ENCODE measurements at regions not wholly inside any gene's neighbourhood (a gene's known extent, or its start where the extent isn't known, plus 50 kb on each side); places are given as distances from the start of the nearest gene placed in this dataset.

GRCh38 chr4:55177461-55177860, 52.1 kb upstream of the KDR start:
- TF ChIP-seq POLR2AphosphoS5 (IDR thresholded peaks at IDR 0.05; ENCODE audit: low read depth, low read length) = no peak
- TF ChIP-seq SIN3A (IDR thresholded peaks at IDR 0.05; ENCODE audit: borderline replicate concordance, insufficient read depth, low read length) = no peak

Data from PFSK-1 (cell line).